Colon (tissue), 2 donors: ENCODE measurements at regions not wholly inside any gene's neighbourhood (a gene's known extent, or its start where the extent isn't known, plus 50 kb on each side); places are given as distances from the start of the nearest gene placed in this dataset.
"Not testable (repeated sequence)": the region's sequence is repeated elsewhere in the genome, so short reads cannot be mapped to it uniquely, and the experiment has no call there.

ENCODE experiments used
- FAIRE-seq: peaks from 2 replicates; lab custom pipeline; 2012; peaks lifted over from hg19 to GRCh38; lab: Jason Lieb, UNC
- donor health status: control.
- donor health status: control.

DNA sequence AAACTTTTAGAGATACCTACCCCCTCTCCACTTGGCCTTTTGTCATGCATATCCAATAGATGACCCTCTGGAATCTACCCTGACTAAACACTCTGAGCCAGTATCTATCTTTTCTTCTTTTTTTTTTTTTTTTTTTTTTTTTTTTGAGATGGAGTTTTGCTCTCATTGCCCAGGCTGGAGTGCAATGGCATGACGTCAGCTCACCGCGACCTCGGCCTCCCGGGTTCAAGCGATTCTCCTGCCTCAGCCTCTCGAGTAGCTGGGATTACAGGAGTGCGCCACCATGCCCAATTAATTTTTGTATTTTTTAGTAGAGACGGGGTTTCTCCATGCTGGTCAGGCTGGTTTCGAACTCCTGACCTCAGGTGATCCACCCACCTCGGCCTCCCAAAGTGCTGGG lies 50.8 kb upstream of the GRIN2B start:
- not testable (repeated sequence) for FAIRE-seq

DNA sequence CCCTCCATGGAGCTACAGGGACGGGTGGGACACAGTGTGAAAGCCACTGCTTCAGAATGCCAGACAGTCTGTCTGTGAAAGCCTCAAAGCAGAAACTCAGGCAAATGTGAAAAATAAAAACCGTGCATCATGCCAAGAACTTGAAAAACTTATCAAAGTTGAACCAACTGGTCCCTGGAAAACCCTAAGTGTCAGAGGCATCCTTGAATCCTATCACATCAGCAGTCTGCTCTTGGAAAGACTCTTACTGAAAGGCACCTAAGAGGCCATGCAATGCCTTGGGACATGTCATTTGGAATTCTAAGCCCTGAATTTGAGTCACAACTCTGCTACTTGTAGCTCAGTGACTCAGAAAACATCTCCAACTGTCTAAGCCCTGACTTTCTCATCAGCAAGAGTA lies 62.4 kb upstream of the GRIN2B start:
- no peak for FAIRE-seq

DNA sequence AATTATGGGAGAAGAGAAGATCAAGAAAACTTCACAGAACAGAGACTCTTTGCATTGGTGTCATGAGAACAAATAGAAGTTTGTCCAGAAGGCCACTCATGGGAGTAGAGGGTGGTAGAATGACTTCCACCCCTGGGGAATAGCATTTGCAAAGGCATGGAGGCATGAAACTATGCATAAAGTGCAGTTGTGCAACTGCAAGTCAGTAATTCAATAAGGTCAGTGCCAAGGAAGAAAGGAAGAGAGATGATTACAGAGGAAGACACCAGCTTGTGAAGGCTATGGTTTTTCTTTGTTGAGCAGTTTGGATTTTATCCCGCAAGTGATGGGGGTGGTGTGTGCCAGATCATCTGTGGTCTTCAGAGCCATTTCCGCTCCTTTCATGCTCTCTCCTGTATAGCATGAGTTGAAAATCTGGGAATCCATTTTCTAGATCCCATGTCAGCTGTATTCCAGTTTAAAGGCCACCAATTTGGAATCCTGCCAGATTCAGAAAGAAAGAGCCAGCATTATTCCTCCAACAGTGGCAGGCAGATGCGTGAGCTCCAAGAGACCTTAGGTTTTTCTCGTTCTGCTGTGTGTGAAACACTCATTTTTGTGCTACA lies 67.6 kb upstream of the GRIN2B start:
- no peak for FAIRE-seq

DNA sequence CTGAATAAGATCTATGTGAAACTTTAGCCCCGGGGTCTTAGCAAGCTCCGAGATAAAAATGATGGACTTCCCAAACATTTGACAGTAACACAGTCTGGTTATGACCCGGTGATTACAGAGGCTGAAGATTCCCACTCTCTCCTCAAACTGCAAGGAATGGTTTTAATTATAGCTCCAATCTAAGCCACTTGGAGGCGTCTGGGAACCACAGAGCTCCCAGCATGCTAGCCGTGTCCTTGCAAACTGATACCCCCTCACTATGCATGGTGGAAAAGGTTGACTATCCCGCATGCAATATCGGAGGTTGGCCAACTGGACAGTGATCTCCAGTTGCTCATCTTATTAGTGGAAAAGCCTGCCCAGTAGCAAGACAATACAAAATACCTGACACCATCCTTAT lies 76.5 kb upstream of the GRIN2B start:
- FAIRE-seq = no peak

DNA sequence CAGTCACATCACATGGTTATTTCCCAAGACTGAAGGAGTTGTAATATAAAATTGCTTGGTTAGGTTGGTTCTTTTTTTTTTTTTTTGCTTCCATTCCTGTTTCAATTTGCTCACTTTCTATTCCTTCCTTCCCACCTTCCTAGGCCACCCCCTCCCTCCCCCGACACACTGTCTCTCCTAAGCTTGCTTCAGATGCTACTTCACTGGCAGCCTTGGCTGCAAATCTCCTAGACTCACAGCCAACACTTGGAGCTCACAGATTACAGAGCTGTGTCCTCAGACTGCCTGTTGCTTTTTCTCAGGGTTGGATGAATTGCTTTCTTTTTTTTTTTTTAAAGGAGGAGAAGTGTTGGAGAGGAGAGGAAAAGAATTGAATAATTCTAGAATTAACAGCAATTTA lies 77.3 kb upstream of the GRIN2B start:
- no peak for FAIRE-seq

DNA sequence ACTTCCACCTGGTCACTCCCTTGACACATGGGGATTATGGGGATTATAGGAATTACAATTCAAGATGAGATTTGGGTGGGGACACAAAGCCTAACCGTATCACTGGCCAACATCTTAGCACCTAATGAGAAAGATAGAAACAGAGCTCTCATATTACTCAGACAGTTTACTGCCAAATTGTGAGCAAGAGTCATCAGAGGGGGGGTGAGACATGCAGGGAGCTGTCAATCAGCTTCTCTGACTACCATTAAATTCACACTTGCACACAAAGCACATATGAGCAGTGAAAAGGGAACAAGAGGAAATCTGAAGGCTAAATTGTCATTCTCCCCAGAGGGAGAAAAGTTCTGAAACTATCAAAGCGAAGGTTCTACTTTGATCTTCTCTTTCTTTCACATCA lies 78.1 kb upstream of the GRIN2B start:
- no peak for FAIRE-seq

DNA sequence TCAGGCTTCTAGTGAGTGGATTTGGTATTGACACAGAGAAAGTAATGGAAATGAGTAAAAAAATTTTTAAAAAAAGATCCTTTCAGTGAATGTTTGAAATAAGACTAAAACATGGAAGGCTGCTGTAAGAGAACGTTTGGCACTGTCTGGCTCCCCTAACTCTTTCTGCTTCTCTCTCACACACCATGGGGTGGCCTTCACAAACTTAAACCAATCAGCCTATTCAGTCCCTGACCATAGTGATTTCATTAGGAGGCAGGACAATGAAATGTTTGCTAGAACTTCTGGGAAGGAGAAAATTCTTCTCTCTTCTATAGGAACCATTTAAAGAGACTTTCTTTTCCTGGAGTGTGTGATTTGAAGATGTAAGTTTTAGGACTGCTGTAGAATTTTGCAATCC lies 84.2 kb upstream of the GRIN2B start:
- no peak for FAIRE-seq

DNA sequence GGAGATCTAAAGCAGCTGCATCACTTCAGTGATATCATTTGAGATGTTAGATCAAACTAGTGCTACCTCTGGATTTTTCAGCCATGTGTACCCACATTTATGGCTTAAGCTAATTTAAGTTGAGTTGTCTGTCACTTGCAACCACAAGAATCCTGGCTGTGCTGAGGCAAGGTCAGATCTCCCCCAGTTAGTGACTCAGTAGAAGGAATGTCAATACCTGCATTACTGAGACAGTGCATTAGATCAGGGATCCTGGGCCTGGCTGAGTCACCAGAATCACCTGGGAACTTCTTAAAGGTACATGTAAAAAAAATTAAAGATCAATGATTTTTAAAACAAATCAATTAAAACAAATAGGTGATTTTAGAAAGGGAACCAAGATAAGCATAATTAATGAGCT lies 84.6 kb upstream of the GRIN2B start:
- FAIRE-seq = no peak

DNA sequence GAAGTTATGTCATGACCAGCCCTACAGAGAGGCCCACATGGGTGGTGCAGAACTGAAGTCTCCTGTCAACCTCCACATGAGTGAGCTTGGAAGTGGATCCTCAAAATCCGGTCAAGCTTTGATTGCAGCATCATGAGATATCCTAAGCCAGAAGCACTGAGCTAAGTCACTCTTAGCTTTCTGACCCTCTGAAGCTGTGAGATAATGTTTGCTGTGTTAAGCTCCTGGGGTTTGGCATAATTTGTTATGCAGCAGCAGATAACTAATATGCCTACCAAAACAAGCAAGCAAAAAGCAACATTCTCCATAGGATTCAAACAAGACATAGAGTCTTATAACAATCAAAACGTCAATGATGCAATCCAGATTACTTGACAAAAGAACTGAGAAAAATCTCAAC lies 87.6 kb upstream of the GRIN2B start:
- FAIRE-seq = no peak

DNA sequence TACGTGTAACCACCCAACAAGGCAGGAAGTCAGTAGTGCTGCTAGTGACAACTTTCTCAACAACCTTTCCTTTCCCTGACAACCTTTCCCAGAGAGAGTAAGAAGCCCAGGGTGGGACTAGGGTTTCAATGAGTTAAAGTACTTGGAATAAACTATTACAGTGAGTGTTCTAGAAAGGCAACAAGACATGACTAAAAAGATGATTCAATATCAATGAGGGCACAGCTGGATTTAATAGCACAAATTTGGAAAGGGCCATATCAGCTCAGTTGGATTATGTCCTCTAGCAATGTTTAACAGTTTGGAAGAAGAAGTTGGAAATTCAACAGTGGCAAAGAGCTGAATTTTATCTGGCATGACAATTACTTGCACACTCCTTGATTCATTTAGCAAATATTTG lies 90.4 kb upstream of the GRIN2B start:
- FAIRE-seq = no peak

DNA sequence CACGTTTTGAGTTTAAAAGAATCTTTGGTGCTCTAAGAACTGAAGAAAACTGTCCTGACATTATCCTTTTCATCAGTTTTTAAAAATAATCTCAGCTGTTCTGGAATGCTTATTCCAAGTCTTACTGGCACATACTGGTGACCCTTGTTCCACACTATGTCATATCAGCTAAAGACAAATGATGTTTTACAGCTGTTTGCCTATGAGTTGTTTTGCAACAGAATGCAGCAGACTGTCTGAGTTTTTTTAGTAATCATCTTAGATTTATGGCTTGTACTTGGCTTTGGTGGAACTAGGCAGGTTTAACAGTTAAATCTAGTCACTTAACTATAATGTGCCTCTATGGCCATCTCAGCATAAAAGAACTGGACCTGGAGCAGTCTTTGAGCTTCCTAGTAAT lies 91.6 kb upstream of the GRIN2B start:
- FAIRE-seq = no peak

DNA sequence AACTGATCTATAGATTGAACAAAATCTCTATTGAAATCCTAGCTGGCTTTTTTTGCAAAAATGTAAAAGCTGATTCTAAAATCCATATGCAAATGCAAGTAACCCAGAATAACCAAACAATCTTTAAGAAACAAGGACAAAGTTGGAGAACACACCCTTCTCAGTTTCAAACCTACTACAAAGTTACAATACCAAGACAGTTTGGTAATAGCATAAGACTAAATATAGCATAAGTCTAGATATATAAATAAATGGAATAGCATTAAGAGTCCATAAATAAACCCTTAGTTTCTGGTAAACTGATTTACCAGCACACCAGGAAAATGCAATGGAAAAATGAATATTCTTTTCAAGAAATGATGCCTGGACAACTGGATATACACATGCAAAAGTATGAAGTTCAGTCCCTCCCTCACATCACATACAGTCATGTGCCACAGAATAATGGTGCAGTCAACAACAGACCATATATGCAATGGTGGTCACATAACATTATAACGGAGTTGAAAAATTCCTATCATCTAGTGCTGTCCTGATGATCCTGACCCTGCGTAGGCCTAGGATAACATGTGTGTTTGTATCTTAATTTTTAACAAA lies 94.5 kb upstream of the GRIN2B start:
- FAIRE-seq = no peak

DNA sequence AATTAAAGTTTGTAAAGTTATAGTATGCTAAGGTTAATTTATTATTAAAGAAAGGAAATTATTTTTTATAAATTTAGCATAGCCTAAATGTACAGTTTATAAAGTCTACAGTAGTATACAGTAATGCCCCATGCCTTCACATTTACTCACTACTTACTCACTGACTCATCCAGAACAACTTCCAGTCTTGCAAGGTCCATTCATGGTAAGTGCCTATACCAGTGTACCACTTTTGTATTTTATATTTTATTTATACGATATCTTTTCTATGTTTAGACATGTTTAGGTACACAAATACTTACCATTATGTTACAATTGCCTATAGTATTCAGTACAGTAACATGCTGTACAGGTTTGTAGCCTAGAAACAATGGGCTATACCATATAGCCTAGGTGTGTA lies 95.1 kb upstream of the GRIN2B start:
- FAIRE-seq = no peak

DNA sequence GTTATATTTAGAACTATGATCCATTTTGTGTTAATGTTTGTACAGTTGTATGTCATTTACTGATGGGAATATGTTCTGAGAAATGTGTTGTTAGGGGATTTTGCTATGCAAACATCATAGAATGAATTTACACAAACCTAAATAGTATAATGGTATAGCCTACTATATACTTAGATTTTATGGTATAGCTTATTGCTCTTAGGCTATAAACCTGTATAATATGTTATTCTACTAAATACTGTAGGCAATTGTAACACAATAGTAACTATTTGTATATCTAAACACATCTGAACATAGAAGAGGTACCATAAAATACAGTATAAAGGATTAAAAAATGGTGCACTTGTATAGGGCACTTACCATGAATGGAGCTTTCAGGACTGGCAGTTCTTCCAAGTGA lies 105.4 kb upstream of the GRIN2B start:
- FAIRE-seq = no peak

DNA sequence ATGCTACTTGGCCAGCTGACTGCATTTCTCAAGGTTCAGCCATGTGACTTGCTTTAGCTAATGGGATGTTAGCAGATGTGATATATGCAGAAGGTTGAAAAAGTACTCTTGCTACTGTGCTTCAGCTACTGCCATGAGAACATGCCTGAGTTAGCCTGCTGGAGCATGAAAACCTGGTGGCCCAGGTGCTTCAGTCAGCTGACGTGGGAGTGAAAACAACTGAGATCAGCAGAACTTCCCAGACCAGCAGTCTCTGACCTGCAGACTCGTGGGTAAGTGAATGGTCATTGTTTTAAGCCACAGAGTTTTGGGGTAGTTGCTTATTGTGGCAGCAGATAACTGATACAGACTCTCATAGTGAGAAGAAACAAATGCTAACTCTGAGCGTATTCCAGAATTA lies 118.6 kb upstream of the GRIN2B start:
- no peak for FAIRE-seq

DNA sequence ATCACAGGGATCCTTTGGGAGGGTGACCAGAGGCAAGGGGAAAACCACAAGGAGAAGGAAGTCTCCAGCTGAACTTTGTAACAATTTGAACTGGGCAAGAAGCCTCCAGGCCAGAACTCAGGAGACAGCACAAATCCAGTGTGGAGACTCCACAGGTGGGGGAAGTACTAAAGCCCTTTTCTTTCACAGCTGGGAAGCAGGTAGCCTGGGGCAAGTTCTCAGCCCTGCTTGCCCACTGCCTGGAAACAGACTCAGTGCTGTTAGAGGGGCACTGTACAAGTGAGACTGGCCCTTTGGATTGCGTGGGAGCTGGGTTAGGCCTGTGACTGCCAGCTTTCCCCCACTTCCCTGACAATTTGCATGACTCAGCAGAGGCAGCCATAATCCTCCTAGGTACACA lies 120.2 kb upstream of the GRIN2B start:
- FAIRE-seq = not testable (repeated sequence)

DNA sequence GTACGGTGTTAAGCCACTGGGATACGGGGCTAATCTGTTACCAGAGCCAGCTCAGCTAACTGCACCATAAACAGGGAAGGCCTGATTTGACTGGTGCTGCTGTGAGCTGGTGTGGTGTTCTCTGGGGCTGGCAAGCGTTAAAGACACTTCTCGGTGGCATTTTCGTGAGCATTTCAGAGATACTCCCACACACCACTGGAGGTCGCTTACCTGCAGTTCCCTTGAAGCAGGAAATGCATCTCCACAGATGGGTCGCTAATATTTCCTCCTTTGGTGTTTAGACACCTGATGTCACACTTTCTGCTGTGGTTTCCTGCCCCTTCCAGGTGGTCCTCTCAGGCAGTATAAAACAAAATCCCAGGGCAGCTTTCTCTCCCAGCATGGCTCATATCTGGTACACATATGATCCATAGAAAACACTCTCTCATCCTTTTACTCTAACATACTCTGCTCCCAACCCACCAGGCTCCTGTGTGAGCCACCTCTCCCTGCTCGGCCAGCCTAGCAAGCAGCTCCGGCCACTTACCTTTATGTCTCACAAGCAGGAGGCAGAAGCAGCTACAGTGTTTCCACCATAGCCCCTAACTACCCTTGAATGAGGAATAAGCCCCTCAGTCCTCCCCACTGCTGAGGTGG lies 129.9 kb upstream of the GRIN2B start:
- FAIRE-seq = no peak

DNA sequence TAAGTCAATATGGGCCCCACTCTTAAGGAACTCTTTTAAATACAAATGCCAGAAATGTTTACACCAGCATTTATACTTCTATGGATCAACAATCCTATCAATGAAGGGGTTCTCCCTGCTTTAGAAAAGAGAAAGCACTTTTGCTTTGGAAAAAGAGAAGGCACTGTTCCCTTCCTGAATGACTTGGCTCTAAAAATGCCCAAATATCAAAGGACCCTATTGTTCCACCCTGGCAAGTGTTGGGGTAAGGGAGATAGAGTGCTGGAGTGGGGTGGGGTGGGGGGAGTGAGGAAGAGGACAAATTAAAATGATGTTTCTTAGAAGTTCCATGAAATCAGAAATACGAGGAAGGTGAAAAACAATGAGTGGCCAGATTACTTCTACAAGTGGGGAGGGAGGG lies 131.6 kb upstream of the GRIN2B start:
- no peak for FAIRE-seq

DNA sequence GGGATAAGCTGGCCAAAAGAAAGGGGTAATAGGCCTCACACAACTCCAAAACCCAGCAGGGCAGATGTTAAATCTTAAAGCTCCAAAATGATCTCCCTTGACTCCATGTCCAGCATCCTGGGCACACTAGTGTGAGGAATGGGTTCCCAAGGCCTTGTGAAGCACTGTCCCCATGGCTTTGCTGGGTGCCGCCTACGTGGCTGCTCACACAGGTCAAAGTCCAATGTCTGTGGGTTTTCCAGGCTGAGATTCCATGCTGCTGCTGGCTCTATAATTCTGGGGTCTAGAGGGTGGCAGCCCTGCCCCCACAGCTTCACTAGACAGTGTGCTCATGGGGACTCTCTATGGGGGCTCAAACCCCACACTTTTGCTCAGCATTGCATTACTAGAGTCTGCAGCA lies 145.3 kb upstream of the GRIN2B start:
- no peak for FAIRE-seq

DNA sequence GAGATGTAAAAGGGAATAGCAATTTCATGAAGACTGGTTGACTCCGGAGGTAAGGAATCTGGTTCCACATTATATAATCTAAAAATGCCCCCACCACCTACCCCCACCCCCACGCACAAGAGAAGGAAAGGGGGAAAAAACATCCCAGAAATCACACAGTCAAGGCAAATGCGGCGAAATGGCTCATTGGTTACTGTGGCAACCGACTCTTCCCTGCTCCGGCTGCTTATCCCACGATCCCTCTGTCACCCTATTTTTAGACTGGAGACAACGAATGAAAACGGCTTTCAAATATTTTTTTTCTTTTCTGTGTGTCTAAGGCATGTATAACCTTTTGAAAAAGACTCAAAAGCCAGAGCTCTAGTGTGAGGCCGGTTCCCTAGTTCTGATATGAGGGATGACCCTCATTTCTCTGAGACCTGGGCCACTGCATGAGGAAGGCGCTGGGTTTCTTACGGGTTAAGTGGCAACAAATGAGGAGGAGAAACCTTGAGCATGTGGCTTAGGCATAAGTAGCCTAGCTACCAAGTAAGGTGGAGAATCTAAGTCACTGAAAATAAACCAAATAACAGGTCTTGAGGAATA lies 148.3 kb upstream of the GRIN2B start:
- no peak for FAIRE-seq

DNA sequence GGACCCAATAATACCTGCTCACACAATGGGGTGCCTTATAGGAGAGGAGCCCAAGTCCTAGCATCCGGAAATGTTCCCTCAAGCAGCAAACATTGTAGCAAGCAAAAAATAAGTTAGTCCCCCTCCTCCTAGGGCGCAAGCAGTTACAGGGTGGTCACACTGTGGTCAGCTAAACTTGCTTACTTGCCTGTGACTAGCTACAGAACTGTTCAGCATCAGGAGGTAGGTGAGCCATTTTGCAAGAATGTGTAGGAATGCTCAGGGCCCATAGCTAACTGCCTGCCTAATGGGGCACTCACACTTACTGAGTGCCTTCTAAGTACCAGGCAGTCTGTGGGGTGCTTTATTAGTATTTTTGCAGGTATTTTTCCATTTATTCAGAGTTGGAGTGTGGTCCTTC lies 154.6 kb upstream of the GRIN2B start:
- FAIRE-seq = no peak

DNA sequence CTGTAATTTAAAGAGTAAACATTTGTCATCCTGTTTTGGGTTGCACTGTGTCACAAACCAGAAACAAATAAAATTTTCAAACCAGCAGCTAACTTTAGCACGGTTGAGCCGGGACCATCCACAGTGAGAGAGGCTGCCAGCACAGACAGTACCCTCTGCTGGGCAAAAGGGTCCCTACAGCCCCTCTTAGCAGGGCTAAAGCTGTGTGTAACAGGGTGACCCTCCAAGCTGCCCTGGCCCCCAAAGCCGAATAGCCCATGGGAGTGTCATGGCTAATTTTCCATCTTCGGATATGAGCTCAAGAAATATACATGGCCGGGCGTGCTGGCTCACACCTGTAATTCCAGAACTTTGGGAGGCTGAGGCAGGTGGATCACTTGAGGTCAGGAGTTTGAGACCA lies 157.1 kb upstream of the GRIN2B start:
- no peak for FAIRE-seq

DNA sequence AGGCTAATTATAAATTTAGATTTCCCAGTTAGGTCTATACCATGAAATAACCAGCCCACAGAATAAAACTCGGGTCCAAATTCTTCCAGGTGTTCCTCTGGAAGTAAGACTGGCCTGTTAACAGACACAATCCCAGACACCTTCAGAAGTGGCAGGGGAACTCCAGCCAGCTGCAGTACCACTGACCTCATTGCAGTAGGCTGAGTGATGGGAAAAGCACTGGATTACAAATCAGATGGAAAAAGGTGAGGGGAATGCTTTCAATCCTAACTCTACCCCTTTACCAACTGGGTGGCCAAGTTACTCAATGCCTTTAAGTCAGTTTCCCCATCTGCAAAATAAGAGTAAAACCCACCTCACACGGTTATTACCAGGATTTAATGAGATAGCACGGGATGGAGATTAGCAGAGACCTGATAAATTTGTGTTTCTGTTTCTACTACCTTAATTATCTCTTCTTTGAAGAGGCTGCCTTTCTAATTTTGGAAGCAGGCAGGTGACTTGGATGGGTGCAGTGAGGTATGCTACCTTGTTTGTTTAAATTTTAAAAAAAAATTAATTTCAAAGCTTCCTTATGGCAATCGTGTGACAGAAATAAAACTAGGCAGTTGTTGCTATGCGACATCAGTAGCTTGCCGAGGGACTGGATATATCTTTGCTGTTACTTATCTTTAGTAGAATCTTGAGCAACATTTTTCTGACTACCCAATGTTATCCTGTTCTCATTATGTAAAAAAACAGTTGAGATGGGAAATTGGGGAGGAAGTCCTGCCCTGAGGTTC lies 167.3 kb upstream of the GRIN2B start:
- FAIRE-seq = no peak
